IPS DF 4.7 (cell line): ENCODE measurements at regions not wholly inside any gene's neighbourhood (a gene's known extent, or its start where the extent isn't known, plus 50 kb on each side); places are given as distances from the start of the nearest gene placed in this dataset.

Experiments
- DNase-seq: peaks from one replicate; pipeline ENCODE4 v3.0.0-alpha.2; 2013; ENCODE audit warnings: low spot score; ENCODE audit errors: extremely low read depth

DNA sequence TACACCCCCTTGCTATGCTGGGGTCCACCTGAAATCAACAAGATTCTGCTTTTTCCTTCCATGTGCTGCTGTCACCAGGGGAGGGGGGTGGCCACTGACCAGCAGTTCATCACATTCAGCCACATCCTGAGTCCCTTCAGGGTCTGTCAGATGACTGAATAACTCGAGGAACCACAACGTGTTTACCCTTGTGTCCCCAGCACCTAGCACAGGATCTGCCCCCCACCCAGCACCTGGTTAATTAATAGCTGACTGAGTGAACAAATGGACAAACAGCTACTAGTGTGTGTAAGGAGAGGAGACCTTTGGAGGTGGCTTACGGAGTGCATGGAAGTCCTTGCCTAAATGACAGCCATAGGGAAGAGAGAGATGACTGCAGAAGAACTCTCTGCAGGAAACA, 119.5 kb upstream of the NCAM1 start:
- no peak for DNase-seq

DNA sequence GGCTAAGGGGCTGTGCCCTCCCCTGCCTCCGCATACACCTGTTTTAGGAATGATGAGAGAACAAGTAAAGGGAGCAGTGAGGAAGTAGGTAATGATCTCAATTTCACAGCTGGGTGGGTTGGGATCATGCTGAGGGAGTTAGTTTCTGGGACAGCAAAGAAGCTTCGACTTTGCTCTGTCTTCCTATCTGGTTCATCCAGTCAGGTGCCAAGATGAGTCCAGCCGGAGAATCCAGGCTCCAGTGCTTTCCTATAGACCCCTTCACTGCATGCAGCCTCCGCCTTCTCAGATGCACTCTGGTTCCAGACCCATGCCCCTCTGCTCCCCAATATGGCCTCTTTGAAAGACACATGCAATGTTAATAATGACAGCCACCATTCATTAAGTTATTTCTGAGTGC, 119.1 kb upstream of the NCAM1 start:
- no peak for DNase-seq

DNA sequence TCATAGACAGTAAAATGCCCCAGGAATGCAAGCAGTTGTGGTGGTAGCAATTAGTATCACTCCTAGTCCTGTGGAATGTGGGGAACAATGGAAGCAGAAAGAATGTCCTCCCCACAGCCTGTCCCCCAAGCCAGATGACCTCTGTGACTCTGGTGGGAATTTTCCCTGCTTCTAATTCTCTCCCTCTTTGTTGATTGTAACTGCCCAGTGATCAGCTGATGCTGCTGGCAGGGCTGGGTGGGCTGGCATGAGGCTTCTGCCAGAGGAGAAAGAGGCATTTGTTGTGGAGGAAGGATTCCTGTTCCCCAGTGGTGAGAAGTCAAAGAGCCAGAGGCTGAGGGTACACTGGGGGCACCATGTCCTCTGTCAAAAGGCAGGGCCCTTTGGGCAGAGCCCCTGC, 116.7 kb upstream of the NCAM1 start:
- DNase-seq, result no peak

DNA sequence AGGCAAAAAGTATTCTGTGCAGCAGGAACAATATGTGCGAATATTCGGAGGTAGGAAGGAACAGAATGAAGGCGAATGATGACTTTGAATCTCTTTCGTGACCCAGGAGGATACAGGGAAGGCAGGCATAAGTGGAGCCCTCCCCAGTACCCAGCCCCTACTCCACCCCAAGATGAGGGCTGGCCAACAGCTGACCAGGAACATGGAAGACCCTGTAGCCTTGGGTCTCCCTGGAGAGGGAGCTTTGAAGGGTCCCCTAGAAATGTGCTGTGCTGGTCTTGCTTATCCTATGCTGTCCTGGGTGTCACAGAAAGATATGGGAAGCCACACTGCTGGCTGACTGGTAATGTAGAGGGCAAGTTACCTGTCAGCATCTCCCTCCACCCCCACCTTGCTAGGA, 113.7 kb upstream of the NCAM1 start:
- no peak for DNase-seq

DNA sequence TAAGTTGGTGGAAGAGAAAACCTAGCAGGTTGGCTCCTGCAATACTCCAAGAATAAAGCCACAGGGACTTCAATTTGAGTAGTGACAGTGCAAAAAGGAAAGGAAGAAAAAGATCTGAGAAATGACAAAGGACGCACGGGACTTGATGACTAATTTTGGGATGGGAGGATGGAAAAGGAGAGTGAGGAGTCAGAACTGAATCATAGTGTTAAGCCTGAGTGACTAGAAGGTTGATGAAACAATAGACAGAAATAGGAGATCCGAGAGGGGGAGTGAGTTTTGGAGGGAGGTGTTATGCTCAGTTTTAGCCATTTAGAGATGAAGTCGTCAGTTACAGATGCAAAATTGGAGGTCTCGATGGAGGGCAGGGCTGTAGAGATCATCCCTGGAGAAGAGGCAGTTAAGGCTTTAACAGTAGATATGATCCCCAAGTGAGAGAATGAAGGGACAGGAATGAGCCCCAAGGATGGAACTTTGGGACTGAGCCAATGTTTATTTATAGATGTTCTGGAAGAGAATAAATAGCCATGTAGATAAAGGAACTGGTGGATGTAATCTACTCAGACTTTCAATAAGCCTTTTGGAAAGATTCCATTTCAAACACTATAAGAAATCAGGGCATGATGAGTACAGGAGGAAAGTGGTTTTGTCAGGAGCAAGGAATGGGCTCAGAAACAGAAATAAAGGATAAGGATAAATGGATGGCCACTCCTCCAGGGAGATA, 108.9 kb upstream of the NCAM1 start:
- no peak for DNase-seq

DNA sequence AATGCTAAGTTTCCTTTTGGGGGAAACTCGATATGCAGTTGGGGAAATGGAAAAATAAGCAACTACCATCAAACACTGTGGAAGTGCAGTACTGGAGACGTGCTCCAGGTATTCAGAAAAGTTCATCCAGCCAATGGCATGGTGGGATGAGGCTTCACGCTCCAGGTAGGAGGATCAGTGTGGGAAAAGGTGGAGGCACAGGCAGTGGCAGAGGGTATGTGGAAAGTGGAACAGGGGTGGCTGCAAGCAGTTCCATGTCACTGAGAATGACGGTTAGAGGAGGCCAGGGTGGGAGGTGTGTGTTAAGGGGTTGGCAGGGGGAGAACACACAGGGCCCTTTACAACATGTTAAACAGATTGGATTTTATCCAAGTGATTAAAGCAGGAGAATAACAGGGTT, 105.1 kb upstream of the NCAM1 start:
- no peak for DNase-seq

DNA sequence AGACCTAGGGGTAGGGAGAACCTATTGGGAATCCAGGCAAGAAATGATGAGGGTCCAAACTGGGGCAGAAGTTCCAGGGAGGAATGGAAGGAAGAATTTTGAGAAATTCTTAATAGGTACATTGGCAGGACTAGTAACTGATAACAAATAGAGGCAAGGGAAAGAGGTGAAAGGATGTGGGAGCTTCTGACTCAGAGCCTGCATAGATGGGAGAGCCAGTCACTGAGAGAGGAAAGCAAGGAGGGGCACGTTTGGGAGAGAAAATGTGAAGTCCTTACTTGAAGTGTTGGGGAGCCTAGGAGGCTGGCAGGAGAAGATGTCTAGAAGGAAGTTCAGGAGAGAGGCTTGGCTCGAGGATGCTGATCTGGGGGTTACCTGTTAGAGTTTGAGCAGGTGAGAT, 104.6 kb upstream of the NCAM1 start:
- DNase-seq, result no peak

DNA sequence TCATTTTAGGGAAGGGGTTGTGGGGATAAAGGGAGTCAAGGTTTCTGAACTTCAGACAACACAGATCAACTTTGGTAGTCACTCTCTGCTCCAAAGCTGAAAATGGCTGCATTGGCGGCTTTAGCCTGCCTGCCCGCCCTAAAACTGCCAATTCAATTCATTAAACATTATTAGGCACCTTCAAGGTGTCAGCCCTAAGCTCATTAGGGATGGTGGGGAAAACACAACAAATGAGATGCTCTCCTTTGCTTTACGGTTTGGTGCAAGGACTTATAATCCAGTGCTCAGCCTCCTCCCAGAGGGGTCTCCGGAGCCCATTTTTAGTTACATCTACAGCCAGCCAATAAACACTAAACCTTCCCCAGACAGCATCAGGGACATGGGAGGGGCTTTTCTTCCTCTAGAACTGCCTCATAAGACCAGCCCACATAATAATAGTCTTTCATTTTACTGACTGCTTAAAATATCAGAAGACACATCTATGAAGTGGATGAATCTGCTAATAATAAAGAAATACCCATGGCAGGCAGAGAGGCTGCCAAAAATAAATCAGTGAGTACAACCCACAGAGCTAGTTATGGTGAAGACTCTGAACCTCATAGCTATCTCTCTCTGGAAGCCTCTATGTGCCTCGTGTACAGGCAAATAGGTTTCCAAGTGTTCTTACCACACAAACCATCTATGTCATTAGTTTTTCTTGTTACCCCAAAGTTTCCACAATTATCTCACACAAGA, 102.8 kb upstream of the NCAM1 start:
- DNase-seq, result no peak

DNA sequence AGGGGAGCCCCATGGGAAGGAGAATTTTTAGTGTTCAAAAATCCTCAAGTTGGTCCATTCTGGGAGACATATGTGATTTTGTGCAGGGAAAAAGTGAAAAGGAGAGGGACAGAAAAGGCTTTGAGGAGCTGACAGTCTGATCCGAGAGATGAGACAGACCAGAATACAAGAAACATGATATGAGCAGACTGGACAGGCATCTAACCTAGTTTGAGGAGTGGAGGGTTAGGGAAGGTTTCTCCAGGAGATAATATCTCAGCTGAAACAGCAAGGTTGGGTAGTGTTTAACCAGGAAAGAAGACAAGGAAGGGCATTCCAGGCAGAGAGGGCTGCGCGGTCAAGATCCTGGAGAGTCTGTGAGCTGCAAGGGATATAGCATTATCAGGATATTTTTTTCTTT, 101.4 kb upstream of the NCAM1 start:
- no peak for DNase-seq

DNA sequence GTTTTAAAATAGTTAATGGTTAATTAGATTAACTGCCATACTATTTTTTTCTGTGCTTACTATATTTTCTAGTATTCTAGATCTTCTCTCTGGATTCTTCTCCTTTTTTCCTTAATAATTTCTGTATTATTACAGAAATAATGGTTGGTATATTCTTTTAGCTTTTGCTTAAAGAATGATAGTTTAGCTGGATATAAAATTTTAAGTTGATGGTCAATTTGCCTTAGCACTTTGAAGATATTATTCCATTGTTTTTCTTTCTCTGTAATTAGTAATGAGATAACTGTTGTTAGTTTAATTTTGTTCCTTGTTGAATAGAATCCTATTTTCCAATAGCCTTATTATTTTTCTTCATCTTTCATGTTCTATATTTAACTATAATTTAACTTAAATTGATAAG, 99.9 kb upstream of the NCAM1 start:
- no peak for DNase-seq

DNA sequence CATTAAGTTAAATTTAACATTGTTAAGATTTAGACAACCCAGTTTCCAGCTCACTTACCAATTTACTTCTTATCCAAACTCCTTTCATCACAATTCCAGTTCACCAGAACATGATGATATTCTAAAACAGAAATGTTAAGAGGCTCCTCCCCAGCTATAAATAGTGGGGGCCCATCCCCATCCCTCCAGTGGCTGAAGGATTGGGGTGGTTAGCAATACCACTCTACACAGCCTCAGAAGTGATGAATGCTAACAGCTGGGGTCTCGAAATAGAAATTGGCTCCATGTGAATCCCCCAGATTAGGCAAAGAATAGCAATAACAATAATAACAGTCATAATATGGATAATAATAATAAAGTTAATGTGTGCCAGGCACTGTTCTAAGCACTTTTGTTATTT, 97.9 kb upstream of the NCAM1 start:
- no peak for DNase-seq

DNA sequence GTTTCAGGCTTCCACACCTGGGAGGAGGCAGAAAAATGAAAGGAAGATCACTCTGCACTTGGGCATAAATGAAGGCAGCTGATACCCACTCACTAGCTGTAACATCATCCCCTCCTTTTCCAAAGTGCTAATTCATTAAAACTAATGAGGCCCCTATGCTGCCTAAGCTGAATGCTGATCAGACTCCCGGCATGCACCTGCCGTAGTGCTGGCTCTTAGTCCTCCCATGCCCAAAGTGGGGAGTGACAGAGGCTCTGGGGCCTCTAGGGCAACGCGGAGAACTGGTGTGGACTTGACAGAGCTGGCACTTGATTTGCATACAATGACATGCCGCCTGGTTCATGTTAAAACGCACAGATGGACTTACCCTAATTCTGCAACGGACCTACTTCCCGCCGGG, 96.5 kb upstream of the NCAM1 start:
- DNase-seq, result no peak

DNA sequence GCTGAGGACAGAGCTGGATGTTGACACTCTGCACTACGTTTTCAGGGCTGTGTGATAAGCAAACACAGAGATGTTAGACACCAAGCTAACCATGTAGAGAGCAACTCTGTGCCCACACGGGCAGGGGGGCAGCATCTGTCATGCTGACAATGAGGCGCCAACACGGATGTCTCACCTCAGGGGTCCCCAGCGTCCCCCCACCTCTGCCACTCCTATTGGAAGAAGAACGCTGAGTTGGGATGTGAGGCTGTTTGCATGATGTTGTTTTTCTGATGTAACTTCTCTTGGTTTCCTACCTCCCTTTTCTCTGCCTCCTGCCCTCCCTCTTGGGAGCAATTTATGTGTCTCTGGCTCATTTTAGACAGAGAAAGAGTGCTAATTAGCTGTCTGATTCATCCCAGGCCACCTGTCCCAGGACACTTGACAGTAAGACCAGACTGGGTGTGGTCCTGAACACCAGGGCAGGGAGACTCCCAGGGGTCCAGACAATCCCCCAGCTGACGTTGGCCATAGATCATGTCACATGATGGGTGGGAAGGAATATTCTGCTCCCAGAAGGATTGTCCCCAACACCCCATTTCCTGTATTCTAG, 89.2 kb upstream of the NCAM1 start:
- DNase-seq, result no peak

DNA sequence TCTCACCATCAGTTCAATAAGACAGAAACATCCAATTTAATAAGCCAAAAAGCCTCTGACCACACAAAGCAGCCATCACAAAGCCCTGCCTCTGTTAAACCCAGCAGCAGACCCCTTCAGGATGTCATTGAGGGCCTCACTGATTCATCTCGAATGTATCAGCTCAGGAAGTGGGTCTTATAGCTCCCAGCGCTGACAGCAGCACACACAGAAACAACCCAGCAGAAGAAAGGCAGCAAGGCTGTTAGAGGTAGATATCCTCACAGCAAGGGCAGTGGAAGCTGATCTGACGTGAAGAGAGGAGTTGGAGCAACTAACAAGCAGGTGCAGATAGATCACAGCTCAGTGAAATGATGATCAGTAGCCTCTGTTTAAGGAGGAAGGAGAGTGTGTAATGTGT, 86.2 kb upstream of the NCAM1 start:
- DNase-seq, result no peak

DNA sequence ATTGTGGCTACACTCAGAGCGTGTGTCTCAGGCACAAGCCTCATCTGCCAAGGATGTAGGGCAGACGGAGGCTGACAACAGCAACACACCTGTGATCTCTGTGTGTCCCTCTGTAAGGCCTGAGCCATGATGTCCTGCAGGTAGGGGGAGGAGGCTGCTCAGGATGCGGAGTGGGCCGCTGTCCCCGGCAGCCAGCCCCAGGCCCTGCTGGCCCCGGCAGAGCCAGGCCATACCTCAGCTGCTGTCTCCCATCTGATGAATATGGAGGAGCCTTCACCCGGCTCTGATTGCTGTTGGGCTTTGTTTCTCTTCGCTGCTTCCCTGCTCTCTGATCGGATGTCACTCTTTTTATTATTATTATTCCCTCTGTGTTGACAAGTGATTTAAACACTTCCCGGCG, 83.6 kb upstream of the NCAM1 start:
- no peak for DNase-seq

DNA sequence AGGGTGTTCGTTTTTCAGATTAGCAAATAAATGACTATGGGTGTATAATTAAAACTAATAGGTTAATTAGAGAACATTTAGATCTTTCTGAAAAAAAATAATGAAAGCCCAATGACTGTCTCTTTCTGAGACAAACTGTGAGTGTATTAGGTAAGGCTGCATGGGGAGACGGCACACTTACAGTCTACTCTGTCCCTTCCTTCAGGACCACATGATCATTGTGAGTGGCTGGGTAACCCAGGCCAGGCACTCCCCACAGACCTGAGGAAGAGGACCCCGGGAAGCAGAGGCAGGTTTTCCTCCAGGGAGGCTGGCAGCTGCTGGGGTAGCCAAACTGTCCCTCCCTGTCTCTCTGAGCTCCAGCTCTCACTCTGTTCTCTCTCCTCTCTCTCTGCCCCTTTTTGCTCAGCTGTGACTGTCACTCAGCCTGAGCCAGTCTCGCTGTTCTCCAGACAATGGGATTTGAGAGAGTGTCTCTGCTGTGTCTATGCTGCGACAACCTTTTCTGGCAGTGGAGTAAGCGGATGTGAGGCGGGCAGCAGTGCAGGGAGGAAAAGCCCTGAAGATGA, 83.1 kb upstream of the NCAM1 start:
- DNase-seq, result no peak

DNA sequence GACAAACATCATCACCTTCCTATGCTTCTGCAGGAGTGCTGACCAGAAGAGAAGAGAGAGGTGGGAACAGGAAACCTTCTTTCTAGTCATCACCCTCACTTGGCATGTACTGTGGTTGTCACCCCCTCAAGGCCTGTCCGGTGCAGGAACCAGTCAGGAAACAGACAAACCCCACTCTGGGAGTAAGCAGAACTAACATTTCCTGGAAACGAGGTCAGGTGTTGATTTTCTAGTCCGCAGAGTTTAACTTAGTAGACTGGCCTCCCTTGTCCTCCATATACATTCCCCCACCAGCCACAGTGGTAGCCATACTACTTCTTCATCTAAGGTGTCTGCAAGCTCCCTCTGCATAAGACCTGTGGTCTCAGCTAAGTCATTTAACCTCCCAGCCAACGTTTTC, 80.7 kb upstream of the NCAM1 start:
- no peak for DNase-seq

DNA sequence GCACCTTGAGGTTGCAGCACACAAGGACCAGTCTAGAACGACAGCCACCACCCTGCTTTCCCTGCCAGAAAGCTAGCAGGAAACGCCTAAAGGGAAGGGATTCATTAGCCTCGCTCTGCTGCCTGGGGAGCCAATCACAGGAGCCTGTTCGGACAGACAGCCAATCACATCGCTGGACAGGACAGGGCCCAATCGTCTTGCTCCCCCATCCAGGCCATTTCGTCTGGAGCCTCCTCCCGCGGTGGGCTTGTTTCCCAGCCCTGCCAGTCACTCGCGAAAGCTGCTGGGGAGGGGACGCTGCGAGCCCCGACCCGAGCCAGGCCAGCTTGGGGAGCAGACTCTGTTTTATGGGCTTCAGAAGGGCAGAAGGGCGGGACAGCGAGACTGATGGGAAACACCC, 79.8 kb upstream of the NCAM1 start:
- peak; percentile 36 for DNase-seq

DNA sequence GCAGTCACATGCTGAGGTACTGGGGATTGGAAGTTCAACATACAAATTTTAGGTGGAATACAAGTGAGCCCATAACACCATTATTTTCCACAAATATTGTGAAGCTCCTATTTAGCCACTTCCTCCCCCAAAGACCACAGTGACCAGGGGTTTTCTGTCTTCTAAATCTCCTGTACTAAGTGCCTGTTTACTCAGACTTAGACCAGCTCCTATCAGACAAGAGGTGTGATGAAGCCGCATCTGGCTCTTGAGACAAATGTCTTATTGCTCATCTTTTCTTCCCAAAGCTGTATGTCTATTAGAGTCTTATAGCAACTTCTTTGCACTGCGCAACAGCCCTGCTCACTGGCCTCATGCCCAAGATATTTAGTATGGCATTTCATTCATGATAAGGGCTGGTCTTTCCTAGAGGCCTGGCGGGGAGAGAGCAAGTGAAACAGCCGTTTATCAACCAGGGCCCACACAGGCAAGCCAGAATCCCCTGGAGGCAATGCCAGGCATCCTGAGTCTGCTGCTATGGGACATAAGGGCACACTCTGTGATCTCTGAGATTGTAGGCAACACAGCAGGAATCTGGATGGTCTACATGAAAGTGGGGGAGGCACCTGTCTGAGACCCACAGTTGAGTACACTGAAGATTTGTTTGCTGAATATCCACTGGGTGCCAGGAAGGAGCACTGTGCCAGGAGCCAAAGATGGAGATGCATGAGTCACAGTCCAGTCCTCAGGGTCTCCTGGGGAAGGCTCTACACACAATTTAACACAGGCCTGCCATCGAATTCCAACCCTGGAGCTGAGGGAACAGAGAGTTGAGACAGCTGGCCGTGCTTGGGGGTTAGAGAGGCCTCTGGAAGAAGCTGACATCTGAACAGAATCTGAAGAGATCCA, 78.5 kb upstream of the NCAM1 start:
- DNase-seq, result no peak

DNA sequence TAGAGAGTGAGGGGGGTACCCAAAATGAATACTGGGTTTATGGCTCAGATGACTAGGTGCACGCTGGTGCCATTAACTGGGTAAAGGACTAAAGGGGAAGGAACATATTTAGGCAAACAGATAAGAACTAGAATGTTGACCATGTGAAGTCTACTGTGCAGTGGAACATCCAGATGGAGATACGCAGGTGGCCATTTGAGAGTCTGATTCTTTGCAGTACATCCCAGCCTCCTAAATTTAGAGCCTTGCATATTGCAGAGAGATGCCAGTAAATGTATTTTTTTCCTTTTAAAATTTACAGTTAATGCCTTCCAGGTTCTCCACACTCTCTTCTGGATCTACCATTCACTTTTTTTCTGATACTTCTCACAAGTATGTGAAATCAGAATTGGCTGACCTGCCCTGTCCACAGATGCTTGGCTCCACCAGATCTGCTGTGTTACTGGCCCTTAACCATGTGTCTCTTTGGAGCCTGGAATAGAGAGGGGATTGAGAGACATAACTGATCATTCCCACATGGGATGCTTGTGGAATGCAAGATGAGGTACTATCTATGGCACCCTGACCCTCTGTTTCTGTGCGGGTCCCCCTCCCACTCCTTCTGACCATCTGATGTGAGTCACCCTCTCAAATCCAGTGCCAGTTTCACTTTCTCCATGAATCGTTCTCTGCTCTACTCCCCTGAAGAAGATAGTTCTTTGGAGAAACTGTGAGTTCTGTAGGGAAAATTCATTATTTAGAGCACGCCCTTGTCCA, 77.0 kb upstream of the NCAM1 start:
- no peak for DNase-seq
